Epithelial cell of proximal tubule (primary cell): ENCODE measurements at regions not wholly inside any gene's neighbourhood (a gene's known extent, or its start where the extent isn't known, plus 50 kb on each side); places are given as distances from the start of the nearest gene placed in this dataset.

Experiments used
- DNase-seq: peaks from one replicate; pipeline ENCODE4 v3.0.0-alpha.2; 2011; ENCODE audit warnings: low read depth
- H3K4me3 ChIP-seq: 2 replicates; pipeline ENCODE4 v1.5.1; 2011; ENCODE audit warnings: low read depth, mild to moderate bottlenecking, low read length
- TF ChIP-seq, protein P1 (sequence below): conservative IDR thresholded peaks from 2 replicates; pipeline ENCODE4 v1.5.1; 2012; ENCODE audit warnings: low read depth, mild to moderate bottlenecking, low read length

DNA sequence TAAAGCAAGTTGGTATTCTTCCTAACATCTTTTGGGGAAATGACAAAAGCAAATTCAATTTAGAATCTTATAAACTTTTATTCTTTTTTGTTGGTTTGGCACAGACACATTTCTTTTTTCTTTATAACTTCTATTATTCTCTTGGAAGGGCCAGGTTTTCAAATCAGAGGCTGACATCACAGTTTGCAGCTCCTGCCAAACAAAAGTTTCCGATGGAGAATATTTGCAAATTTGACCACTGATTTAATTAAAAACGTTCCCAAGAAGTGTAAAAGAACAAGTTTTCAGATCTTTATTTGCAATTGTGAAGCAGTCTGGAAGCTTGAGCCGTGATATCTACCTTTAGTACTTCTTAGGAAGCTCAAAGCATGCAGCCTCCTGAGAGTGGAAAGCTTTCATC is 53.8 kb upstream of the CD83 start:
- TF ChIP-seq, protein P1, sequence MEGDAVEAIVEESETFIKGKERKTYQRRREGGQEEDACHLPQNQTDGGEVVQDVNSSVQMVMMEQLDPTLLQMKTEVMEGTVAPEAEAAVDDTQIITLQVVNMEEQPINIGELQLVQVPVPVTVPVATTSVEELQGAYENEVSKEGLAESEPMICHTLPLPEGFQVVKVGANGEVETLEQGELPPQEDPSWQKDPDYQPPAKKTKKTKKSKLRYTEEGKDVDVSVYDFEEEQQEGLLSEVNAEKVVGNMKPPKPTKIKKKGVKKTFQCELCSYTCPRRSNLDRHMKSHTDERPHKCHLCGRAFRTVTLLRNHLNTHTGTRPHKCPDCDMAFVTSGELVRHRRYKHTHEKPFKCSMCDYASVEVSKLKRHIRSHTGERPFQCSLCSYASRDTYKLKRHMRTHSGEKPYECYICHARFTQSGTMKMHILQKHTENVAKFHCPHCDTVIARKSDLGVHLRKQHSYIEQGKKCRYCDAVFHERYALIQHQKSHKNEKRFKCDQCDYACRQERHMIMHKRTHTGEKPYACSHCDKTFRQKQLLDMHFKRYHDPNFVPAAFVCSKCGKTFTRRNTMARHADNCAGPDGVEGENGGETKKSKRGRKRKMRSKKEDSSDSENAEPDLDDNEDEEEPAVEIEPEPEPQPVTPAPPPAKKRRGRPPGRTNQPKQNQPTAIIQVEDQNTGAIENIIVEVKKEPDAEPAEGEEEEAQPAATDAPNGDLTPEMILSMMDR: no peak

DNA sequence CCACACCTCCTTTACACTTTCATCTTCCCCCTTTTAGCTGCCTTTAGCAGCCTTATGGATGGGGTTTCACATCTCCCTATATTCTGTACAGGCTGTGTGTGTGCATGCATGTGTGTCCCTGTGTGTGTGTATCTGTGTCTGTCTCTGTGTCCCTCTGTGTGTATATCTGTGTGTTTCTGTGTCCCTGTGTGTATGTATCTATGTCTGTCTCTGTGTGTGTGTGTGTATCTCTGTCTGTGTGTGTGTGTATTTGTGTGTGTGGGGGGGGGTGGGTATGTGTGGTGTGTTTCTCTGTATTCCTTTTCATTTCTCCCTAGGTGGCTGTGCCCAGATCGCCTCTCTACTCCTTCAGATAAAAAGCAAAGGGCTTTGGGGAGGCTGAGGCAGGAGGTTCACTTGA is 52.2 kb upstream of the CD83 start:
- DNase-seq: no peak
- H3K4me3 ChIP-seq: no peak overlapping the region
- TF ChIP-seq, protein P1: no peak

More for the DNA sequence above, 53.8 kb upstream of the CD83 start:
- DNase-seq: no peak
- H3K4me3 ChIP-seq: no peak overlapping the region

DNA sequence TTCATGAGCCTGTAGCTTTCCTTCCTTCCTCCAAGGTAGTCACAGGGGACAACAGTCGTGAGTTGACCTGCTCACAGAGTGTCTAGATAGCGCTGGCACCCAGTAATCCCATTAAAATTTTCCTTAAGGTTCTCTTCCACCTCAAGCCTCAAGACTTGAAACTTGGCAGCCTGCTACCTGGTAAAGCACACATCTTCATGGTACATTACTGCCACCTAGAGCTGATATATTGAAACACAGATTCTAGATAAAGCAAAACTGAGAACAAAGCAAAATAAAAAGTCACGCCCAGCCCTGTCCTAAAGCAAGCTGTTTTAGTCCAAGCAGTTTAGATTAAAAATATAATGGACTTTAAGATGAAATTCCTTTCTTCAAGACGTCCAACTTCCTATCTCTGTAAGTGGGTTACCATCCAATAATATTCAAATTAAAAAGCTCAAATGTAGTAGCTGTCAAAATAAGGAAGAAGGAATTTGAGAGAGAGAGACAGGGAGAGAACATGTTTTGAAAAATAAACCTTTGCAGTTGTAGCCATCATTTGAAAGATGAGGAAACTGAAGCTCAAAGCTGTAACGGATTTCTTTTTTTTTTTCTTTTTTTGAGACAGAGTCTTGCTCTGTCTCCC is 50.7 kb upstream of the CD83 start:
- H3K4me3 ChIP-seq: no peak overlapping the region
- DNase-seq: no peak
- TF ChIP-seq, protein P1: peak; percentile 71

DNA sequence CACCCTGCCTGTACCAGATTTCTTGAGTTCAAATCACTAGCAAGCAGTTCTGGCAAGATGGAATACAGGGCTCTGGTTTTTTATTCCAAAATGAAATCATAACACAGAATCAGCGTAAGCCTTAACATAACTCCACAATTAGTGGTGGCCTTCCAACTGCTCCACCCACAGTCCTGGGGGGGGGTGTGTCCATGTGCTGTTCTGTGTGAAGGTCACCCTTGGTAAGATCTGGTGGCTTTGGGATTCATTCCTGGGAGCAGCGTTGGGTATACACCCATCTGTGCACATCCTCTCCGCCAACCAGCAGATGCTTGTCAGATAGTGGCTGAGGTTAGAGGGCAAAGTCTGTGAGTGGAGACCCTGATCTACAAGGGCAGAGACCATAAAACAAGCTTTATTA is 49.9 kb upstream of the CD83 start:
- no peak for DNase-seq
- H3K4me3 ChIP-seq: no peak overlapping the region
- TF ChIP-seq, protein P1: no peak
